Ovary (tissue), 7 donors: ENCODE measurements at regions not wholly inside any gene's neighbourhood (a gene's known extent, or its start where the extent isn't known, plus 50 kb on each side); places are given as distances from the start of the nearest gene placed in this dataset.

Experiments used
- DNase-seq, 5 donors: peaks; one replicate each; pipeline ENCODE4 v3.0.0-alpha.2; 2019 to 2020
- H3K27ac ChIP-seq, 2 donors: fragments of 200-600 bp; one replicate each; pipeline versions ENCODE4 v1.5.1 to v1.8.0; 2019 to 2022
- H3K27me3 ChIP-seq: fragments of 200-600 bp; one replicate; pipeline ENCODE4 v1.8.0; 2022
- H3K36me3 ChIP-seq: fragments of 200-600 bp; sonication (generic); one replicate; pipeline ENCODE4 v1.5.1; 2019
- H3K4me1 ChIP-seq: one replicate; pipeline ENCODE4 v1.8.1; 2013; ENCODE audit warnings: mild to moderate bottlenecking, moderate library complexity; ENCODE audit not compliant: insufficient read depth
- H3K4me3 ChIP-seq: fragments of 200-600 bp; sonication (generic); one replicate; pipeline ENCODE4 v1.5.1; 2017
- H3K9me3 ChIP-seq, 2 donors: fragments of 200-600 bp in 1 of 2; sonication (generic) in 1 of 2; one replicate each; pipeline versions ENCODE4 v1.5.1 to v1.8.1; 2013 to 2019; ENCODE audit warnings: mild to moderate bottlenecking in 1 of 2, moderate library complexity in 1 of 2
- EP300 ChIP-seq: sonication (generic); formaldehyde crosslinking; IDR thresholded peaks from one replicate; pipeline ENCODE4 v1.6.1; 2017; ENCODE audit warnings: antibody characterized with exemption
- POLR2A ChIP-seq: fragments of 450-650 bp; IDR thresholded peaks from one replicate; pipeline ENCODE4 v1.6.1; 2017; ENCODE audit warnings: antibody characterized with exemption, mild to moderate bottlenecking, moderate library complexity
- WGBS, 3 donors: extraction: QIAGEN DNeasy Blood & Tissue Kit in 1 of 3; methylation state at CpG; one replicate each; pipeline versions ENCODE4 v1.1.5 to v1.1.7; 2013 to 2017; 5-methylcytosine and 5-hydroxymethylcytosine counted together
- intact Hi-C, 4 donors: fragments of 100-400 bp; cut with DNase I; formaldehyde crosslinking; loops; one replicate each; pipeline versions ENCODE4 v1.11.0 to v1.15.1; 2022 to 2023
- TF ChIP-seq, protein P1 (sequence below), 3 donors: fragments of 450-650 bp in 2 of 3; fragments of 200-600 bp in 1 of 3; IDR thresholded peaks; one replicate each; pipeline versions ENCODE4 v1.5.1 to v1.8.0; 2016 to 2022; ENCODE audit warnings: antibody characterized with exemption in 3 of 3, mild to moderate bottlenecking in 1 of 3
- donor health status: DM: no; HTN: no; CAD: no; lungs with moderate emphysema.
- donor health status: DM: no; HTN: no; CAD: no.
- donor health status: Bipolar disorder and iron deficiency.
- donor health status: DM: no; HTN: no; CAD: no.
- donor health status: DM: yes; HTN: yes; CAD: no.

DNA sequence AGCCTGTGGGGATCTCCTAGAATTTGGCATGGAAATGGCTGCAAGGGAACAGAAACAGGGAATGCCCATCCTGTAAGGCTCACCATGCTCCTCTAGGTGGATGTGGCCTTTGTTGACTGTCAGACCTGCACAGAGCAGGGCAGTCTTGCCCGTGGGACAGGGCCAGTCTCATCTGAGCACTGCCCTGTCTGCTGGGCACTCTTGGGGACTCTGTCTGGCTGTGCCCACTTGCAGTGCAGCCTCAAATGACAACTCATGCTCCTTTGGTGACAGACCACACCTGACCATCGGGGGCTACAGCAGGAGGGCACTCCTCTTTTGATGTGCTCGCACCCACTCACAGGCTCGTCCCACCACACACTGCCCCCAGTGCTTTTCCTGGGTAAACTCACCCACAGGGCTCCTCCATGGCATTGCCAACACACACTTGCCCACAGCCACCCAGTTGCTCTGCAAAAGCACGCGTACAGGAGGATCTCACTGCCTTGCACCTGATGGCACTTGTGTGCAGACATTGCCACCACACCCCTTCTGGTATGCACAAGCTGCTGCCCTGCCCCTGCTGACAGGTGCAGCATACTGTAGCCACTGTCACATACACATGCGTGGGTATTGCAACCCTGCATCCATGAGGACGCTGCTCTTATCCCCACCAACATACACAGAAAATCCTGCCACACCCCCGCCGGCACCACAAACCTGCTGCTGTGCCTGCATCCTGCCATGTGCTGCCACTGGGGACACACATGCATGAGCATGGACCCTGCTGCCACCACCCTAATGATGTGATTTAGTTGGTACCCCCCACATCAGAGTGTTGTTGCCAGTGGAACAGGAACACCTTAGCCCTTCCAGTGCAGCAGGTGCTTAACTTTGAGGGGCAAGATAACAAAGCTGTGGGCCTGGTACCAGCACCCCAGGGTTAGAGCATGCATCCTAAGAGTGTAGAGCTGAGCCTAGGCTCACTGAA, 100.1 kb upstream of the ARHGEF9 start:
- Histone ChIP-seq H3K36me3 (no peaks in the 10 kb centered on the region), H3K9me3 (no peaks in the 10 kb centered on the region), H3K4me1 (no peaks in the 10 kb centered on the region), H3K27ac (no peak overlapping the region), H3K4me3 (no peak overlapping the region), H3K27me3 (no peaks in the 10 kb centered on the region)
- WGBS, 3 donors = 66 to 73% (median 72%) methylated on average over 10 of the region's 10 CpGs
- intact Hi-C loops = no loop called here
- TF ChIP-seq EP300 = no peak
- TF ChIP-seq POLR2A = no peak
- TF ChIP-seq, protein P1, sequence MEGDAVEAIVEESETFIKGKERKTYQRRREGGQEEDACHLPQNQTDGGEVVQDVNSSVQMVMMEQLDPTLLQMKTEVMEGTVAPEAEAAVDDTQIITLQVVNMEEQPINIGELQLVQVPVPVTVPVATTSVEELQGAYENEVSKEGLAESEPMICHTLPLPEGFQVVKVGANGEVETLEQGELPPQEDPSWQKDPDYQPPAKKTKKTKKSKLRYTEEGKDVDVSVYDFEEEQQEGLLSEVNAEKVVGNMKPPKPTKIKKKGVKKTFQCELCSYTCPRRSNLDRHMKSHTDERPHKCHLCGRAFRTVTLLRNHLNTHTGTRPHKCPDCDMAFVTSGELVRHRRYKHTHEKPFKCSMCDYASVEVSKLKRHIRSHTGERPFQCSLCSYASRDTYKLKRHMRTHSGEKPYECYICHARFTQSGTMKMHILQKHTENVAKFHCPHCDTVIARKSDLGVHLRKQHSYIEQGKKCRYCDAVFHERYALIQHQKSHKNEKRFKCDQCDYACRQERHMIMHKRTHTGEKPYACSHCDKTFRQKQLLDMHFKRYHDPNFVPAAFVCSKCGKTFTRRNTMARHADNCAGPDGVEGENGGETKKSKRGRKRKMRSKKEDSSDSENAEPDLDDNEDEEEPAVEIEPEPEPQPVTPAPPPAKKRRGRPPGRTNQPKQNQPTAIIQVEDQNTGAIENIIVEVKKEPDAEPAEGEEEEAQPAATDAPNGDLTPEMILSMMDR (IDR thresholded peaks at IDR 0.05) = no peak
- DNase-seq = no peak

DNA sequence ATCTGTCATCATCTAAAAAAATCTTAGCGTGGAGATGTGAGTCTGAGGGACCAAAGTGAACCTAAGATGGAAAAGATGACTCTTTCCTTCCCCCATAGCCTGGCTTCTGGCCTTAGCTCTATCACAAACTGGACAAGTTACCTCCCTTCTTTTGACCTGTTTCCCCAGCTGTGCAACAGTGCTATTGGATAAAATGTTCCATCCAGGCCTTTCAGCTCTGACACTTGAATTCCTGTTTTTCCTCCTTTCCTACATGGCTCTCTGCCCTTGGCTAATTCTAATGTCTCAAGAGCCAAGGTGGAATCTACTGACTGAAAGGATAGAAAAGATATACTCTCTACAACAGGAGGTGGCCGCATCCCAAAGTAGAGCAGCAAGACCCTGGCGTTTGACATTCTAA, 84.5 kb upstream of the ARHGEF9 start:
- intact Hi-C loops = no loop called here
- H3K4me3 ChIP-seq = no peak overlapping the region
- H3K36me3 ChIP-seq = no peaks in the 10 kb centered on the region
- H3K27ac ChIP-seq = no peak overlapping the region
- TF ChIP-seq EP300 = no peak
- TF ChIP-seq, protein P1 (IDR thresholded peaks at IDR 0.05) = no peak
- TF ChIP-seq POLR2A = no peak
- no peaks in the 10 kb centered on the region for H3K9me3 ChIP-seq
- H3K4me1 ChIP-seq = no peaks in the 10 kb centered on the region
- 68 to 76% (median 73%) methylated on average over 3 of the region's 3 CpGs for WGBS, 3 donors
- no peak for DNase-seq
- no peaks in the 10 kb centered on the region for H3K27me3 ChIP-seq

DNA sequence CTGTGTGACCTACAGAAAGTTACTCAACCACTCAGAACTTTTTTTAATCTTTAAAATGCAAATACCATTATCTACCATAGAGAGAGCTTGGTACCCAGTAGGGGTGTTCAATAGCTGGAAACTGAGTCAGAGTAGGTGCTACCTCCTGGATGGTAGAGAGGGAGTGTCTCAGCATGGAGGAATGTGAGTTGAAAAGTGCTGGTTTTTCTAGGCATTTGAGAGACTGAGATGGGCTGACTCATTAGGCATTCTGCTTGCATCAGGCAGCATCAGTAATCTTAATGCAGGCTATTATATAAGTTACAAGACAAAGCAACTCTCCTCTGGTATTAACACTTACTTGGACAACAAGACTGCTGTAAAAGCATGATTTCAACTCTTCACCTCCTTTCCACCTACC, 70.9 kb upstream of the ARHGEF9 start:
- DNase-seq = no peak
- Histone ChIP-seq H3K27me3 (no peaks in the 10 kb centered on the region), H3K4me1 (no peaks in the 10 kb centered on the region), H3K9me3 (no peaks in the 10 kb centered on the region), H3K4me3 (no peak overlapping the region), H3K27ac (no peak overlapping the region), H3K36me3 (no peaks in the 10 kb centered on the region)
- no peak for TF ChIP-seq POLR2A
- no peak for TF ChIP-seq EP300
- TF ChIP-seq, protein P1 (IDR thresholded peaks at IDR 0.05) = no peak
- intact Hi-C loops = no loop called here

DNA sequence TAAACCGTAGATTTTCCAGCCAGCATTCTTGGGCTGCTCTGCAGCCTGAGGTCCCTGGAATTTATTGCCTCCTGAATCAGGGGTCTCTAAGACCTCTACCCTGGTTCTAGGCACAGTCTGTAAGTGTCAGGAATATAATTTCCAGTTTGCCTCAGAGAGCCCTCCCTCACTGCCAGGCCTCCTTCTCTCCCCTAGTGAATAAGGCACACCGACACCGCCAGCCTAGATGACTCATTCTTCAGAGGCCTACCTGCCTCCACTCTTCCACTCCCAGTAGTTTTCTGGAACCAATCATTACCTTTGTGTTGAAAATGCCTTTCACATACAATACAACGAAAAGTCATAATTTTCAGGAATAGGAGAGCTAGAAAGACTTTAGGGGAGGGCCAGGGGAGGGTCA, 50.3 kb upstream of the ARHGEF9 start:
- no peaks in the 10 kb centered on the region for H3K9me3 ChIP-seq
- H3K4me3 ChIP-seq = no peak overlapping the region
- intact Hi-C loops = no loop called here
- WGBS, 3 donors = 65 to 74% (median 71%) methylated on average over 4 of the region's 4 CpGs
- TF ChIP-seq POLR2A (no peak), EP300 (no peak)
- TF ChIP-seq, protein P1 (IDR thresholded peaks at IDR 0.05) = no peak
- no peak for DNase-seq
- H3K36me3 ChIP-seq = no peaks in the 10 kb centered on the region
- H3K4me1 ChIP-seq = no peaks in the 10 kb centered on the region
- no peaks in the 10 kb centered on the region for H3K27me3 ChIP-seq
- H3K27ac ChIP-seq = no peak overlapping the region
